H7 (cell line): ENCODE measurements at regions not wholly inside any gene's neighbourhood (a gene's known extent, or its start where the extent isn't known, plus 50 kb on each side); places are given as distances from the start of the nearest gene placed in this dataset.

Experiments
- DNase-seq: peaks from one replicate; pipeline ENCODE4 v3.0.0; 2012
- H3K27me3 ChIP-seq: 2 replicates; pipeline ENCODE4 v1.6.0; 2011; ENCODE audit warnings: mild to moderate bottlenecking, low read length; ENCODE audit not compliant: control insufficient read depth, insufficient read depth
- H3K36me3 ChIP-seq: replicated peaks from 2 replicates; pipeline ENCODE4 v1.5.1; 2011; ENCODE audit warnings: low read length; ENCODE audit not compliant: control insufficient read depth, insufficient read depth
- H3K4me3 ChIP-seq: 2 replicates; pipeline ENCODE4 v1.5.1; 2011; ENCODE audit warnings: low read depth, mild to moderate bottlenecking, control low read depth, low read length, moderate library complexity; ENCODE audit not compliant: insufficient read depth

- Histone ChIP-seq H3K36me3 (no peaks in the 10 kb centered on the region), H3K4me3 (no peak overlapping the region), H3K27me3 (no peaks in the 10 kb centered on the region)
- DNase-seq: no peak
Measured at GRCh38 chr1:81463936-81464837, 336.5 kb upstream of the ADGRL2 start.

- H3K4me3 ChIP-seq: no peak overlapping the region
- no peaks in the 10 kb centered on the region for H3K27me3 ChIP-seq
- no peaks in the 10 kb centered on the region for H3K36me3 ChIP-seq
- no peak for DNase-seq
Measured at GRCh38 chr1:81459043-81459442, 341.7 kb upstream of the ADGRL2 start.

- DNase-seq: no peak
- Histone ChIP-seq H3K4me3 (no peak overlapping the region), H3K27me3 (no peaks in the 10 kb centered on the region), H3K36me3 (no peaks in the 10 kb centered on the region)
Measured at GRCh38 chr1:81458186-81458585, 342.5 kb upstream of the ADGRL2 start.

- Histone ChIP-seq H3K4me3 (no peak overlapping the region), H3K27me3 (no peaks in the 10 kb centered on the region), H3K36me3 (no peaks in the 10 kb centered on the region)
- no peak for DNase-seq
Measured at GRCh38 chr1:81455481-81455880, 345.3 kb upstream of the ADGRL2 start.

- Histone ChIP-seq H3K4me3 (no peak overlapping the region), H3K36me3 (no peaks in the 10 kb centered on the region), H3K27me3 (no peaks in the 10 kb centered on the region)
- DNase-seq: no peak
Measured at GRCh38 chr1:81453971-81454370, 346.8 kb upstream of the ADGRL2 start.

- no peak for DNase-seq
- no peaks in the 10 kb centered on the region for H3K27me3 ChIP-seq
- H3K4me3 ChIP-seq: no peak overlapping the region
- no peaks in the 10 kb centered on the region for H3K36me3 ChIP-seq
Measured at GRCh38 chr1:81453367-81453703, 347.4 kb upstream of the ADGRL2 start.

- no peak for DNase-seq
- Histone ChIP-seq H3K27me3 (no peaks in the 10 kb centered on the region), H3K36me3 (no peaks in the 10 kb centered on the region), H3K4me3 (no peak overlapping the region)
Measured at GRCh38 chr1:81452693-81453366, 347.9 kb upstream of the ADGRL2 start.

- no peak for DNase-seq
- Histone ChIP-seq H3K27me3 (no peaks in the 10 kb centered on the region), H3K4me3 (no peak overlapping the region)
Measured at GRCh38 chr1:81449786-81450185, 350.9 kb upstream of the ADGRL2 start.

GRCh38 chr1:81446000-81446669 lies 354.6 kb upstream of the ADGRL2 start:
- no peak for DNase-seq
- Histone ChIP-seq H3K36me3 (no peaks in the 10 kb centered on the region), H3K4me3 (no peak overlapping the region), H3K27me3 (no peaks in the 10 kb centered on the region)

More at GRCh38 chr1:81449786-81450185, 350.9 kb upstream of the ADGRL2 start:
- no peaks in the 10 kb centered on the region for H3K36me3 ChIP-seq

GRCh38 chr1:81443288-81443687 lies 357.4 kb upstream of the ADGRL2 start:
- no peak for DNase-seq
- H3K4me3 ChIP-seq: no peak overlapping the region
- H3K36me3 ChIP-seq: no peaks in the 10 kb centered on the region
- H3K27me3 ChIP-seq: no peaks in the 10 kb centered on the region

- Histone ChIP-seq H3K27me3 (no peaks in the 10 kb centered on the region), H3K36me3 (no peaks in the 10 kb centered on the region), H3K4me3 (no peak overlapping the region)
- DNase-seq: no peak
Measured at GRCh38 chr1:81439046-81439823, 361.5 kb upstream of the ADGRL2 start.

- no peak overlapping the region for H3K4me3 ChIP-seq
- H3K27me3 ChIP-seq: no peaks in the 10 kb centered on the region
- DNase-seq: no peak
- no peaks in the 10 kb centered on the region for H3K36me3 ChIP-seq
Measured at GRCh38 chr1:81437649-81438048, 363.1 kb upstream of the ADGRL2 start.

- no peaks in the 10 kb centered on the region for H3K36me3 ChIP-seq
- DNase-seq: no peak
- H3K27me3 ChIP-seq: no peaks in the 10 kb centered on the region
- no peak overlapping the region for H3K4me3 ChIP-seq
Measured at GRCh38 chr1:81437213-81437612, 363.5 kb upstream of the ADGRL2 start.

- Histone ChIP-seq H3K27me3 (no peaks in the 10 kb centered on the region), H3K4me3 (no peak overlapping the region)
Measured at GRCh38 chr1:81435175-81435574, 365.6 kb upstream of the ADGRL2 start.

More at GRCh38 chr1:81435175-81435574, 365.6 kb upstream of the ADGRL2 start:
- DNase-seq: no peak
- H3K36me3 ChIP-seq: no peaks in the 10 kb centered on the region
